NCI-H446 treated with DMSO at 0.1 percent for 48 hours (cell line): ENCODE measurements at regions not wholly inside any gene's neighbourhood (a gene's known extent, or its start where the extent isn't known, plus 50 kb on each side); places are given as distances from the start of the nearest gene placed in this dataset.
"Not testable (repeated sequence)": the region's sequence is repeated elsewhere in the genome, so short reads cannot be mapped to it uniquely, and the experiment has no call there.

ENCODE experiments used
- DNase-seq: peaks from one replicate; lab custom pipeline; 2025; lab: John Stamatoyannopoulos, UW

GRCh38 chr14:65834812-65835211, 422.3 kb downstream of the FUT8 start:
- DNase-seq = no peak

GRCh38 chr14:65835501-65835900, 423.0 kb downstream of the FUT8 start:
- no peak for DNase-seq

GRCh38 chr14:65838565-65838964, 426.0 kb downstream of the FUT8 start:
- DNase-seq = no peak

GRCh38 chr14:65840118-65840751, 427.7 kb downstream of the FUT8 start:
- DNase-seq = peak; percentile 55

- no peak for DNase-seq
Observed at GRCh38 chr14:65840786-65841185, 428.3 kb downstream of the FUT8 start.

GRCh38 chr14:65846196-65846868, 433.8 kb downstream of the FUT8 start:
- DNase-seq = peak; percentile 19

GRCh38 chr14:65847075-65847847, 434.7 kb downstream of the FUT8 start:
- no peak for DNase-seq

- DNase-seq = not testable (repeated sequence)
Observed at GRCh38 chr14:65847931-65848330, 435.4 kb downstream of the FUT8 start.

GRCh38 chr14:65849091-65849490, 436.6 kb downstream of the FUT8 start:
- DNase-seq = no peak

- DNase-seq = no peak
Observed at GRCh38 chr14:65849558-65849957, 437.0 kb downstream of the FUT8 start.

GRCh38 chr14:65850429-65851135, 438.1 kb downstream of the FUT8 start:
- DNase-seq = peak; percentile 88

GRCh38 chr14:65852689-65853088, 440.2 kb downstream of the FUT8 start:
- no peak for DNase-seq

GRCh38 chr14:65853407-65853955, 441.0 kb downstream of the FUT8 start:
- DNase-seq = no peak

GRCh38 chr14:65854215-65854614, 441.7 kb downstream of the FUT8 start:
- peak; percentile 43 for DNase-seq

- DNase-seq = no peak
Observed at GRCh38 chr14:65860956-65861611, 448.6 kb downstream of the FUT8 start.

- no peak for DNase-seq
Observed at GRCh38 chr14:65864549-65864948, 452.0 kb downstream of the FUT8 start.

- no peak for DNase-seq
Observed at GRCh38 chr14:65864984-65865383, 452.5 kb downstream of the FUT8 start.

GRCh38 chr14:65866448-65866847, 453.9 kb downstream of the FUT8 start:
- DNase-seq = no peak

- DNase-seq = peak; percentile 11
Observed at GRCh38 chr14:65866886-65867285, 454.4 kb downstream of the FUT8 start.

- DNase-seq = no peak
Observed at GRCh38 chr14:65867333-65867732, 454.8 kb downstream of the FUT8 start.

GRCh38 chr14:65872536-65872935, 460.0 kb downstream of the FUT8 start:
- DNase-seq = no peak

- no peak for DNase-seq
Observed at GRCh38 chr14:65877166-65877565, 464.6 kb downstream of the FUT8 start.
